Panc1 (cell line): ENCODE measurements at regions not wholly inside any gene's neighbourhood (a gene's known extent, or its start where the extent isn't known, plus 50 kb on each side); places are given as distances from the start of the nearest gene placed in this dataset.
A peak's percentile ranks its signal among the peaks of the same experiment; 100 is the strongest.

ENCODE experiments used
- ATAC-seq: fragments of 200-7000 bp; cut with Tn5 transposase; 2 replicates; pipeline ENCODE4 v1.9.1; 2020; ENCODE audit warnings: mild to moderate bottlenecking, moderate library complexity
- BruUV-seq: library from RNA; stranded (reverse); fragments of 400-500 nt; replicated peaks from 2 replicates; lab custom pipeline; 2021; lab: Mats Ljungman, UMichigan
- CTCF ChIA-PET: fragments of 300-600 bp; sonication (Branson Sonifier 250); formaldehyde crosslinking; loops from one replicate; lab custom pipeline; 2022; ENCODE audit warnings: antibody characterized with exemption; lab: Charles Lee
- POLR2A ChIA-PET: fragments of 300-600 bp; sonication (Branson Sonifier 250); formaldehyde crosslinking; loops from one replicate; lab custom pipeline; 2022; ENCODE audit warnings: antibody characterized with exemption; lab: Charles Lee
- DNase-seq: peaks from one replicate; pipeline ENCODE4 v3.0.0-alpha.2; 2010; ENCODE audit warnings: low read depth, low spot score
- H3K27ac ChIP-seq: 2 replicates; pipeline ENCODE4 v1.5.1; 2011; ENCODE audit warnings: mild to moderate bottlenecking, low read length, inconsistent platforms
- H3K27me3 ChIP-seq: fragments of 200-500 bp; sonication (Bioruptor generic); 2 replicates; pipeline ENCODE4 v1.6.0; 2014; ENCODE audit warnings: low read length, inconsistent platforms; ENCODE audit not compliant: control insufficient read depth, insufficient read depth
- H3K36me3 ChIP-seq: fragments of 200-500 bp; sonication (Bioruptor generic); 2 replicates; pipeline ENCODE4 v1.5.1; 2014; ENCODE audit warnings: inconsistent platforms, mild to moderate bottlenecking, low read length, moderate library complexity; ENCODE audit not compliant: control insufficient read depth, insufficient read depth
- H3K4me1 ChIP-seq: 2 replicates; pipeline ENCODE4 v1.5.1; 2011; ENCODE audit warnings: inconsistent platforms, mild to moderate bottlenecking, low read length, moderate library complexity; ENCODE audit not compliant: control insufficient read depth, insufficient read depth
- H3K4me3 ChIP-seq, 2 experiments: 2 replicates each; pipeline ENCODE4 v1.5.1; 2011 to 2012; ENCODE audit warnings: low read depth in 2 of 2, low read length in 2 of 2, mild to moderate bottlenecking in 2 of 2, inconsistent platforms in 1 of 2, moderate library complexity in 1 of 2
- H3K9me3 ChIP-seq: fragments of 200-500 bp; sonication (Bioruptor generic); 2 replicates; pipeline ENCODE4 v1.5.1; 2014; ENCODE audit warnings: low read depth, mild to moderate bottlenecking, inconsistent platforms, low read length, moderate library complexity; ENCODE audit not compliant: control insufficient read depth, insufficient read depth
- CTCF ChIP-seq: fragments of 450-650 bp; IDR thresholded peaks from 2 replicates; pipeline ENCODE4 v1.5.1; 2017; ENCODE audit warnings: mild to moderate bottlenecking
- POLR2AphosphoS5 ChIP-seq: IDR thresholded peaks from 2 replicates; pipeline ENCODE4 v1.6.1; 2012; ENCODE audit warnings: mild to moderate bottlenecking, low read depth, low read length, moderate library complexity
- REST ChIP-seq, 2 experiments: IDR thresholded peaks; 2 replicates each; pipeline ENCODE4 v1.6.1; 2011 to 2012; ENCODE audit warnings: low read depth in 2 of 2, control low read depth in 1 of 2, low read length in 1 of 2, mild to moderate bottlenecking in 1 of 2, moderate library complexity in 1 of 2; ENCODE audit not compliant: insufficient read depth in 1 of 2
- SIN3A ChIP-seq: IDR thresholded peaks from 2 replicates; pipeline ENCODE4 v1.6.1; 2012; ENCODE audit warnings: low read depth, mild to moderate bottlenecking, low read length, moderate library complexity, borderline replicate concordance; ENCODE audit not compliant: insufficient read depth
- TCF7L2 ChIP-seq: IDR thresholded peaks from 2 replicates; pipeline ENCODE4 v1.6.1; 2011; ENCODE audit warnings: mild to moderate bottlenecking, low read depth, low read length, inconsistent platforms
- in situ Hi-C: cut with HindIII; loops from 2 replicates; pipeline ENCODE4 v1.10.0; 2016; ENCODE audit warnings: low sequenced_read_pairs, low pct_unique_long_range_greater_than_20kb
- intact Hi-C: fragments of 100-400 bp; cut with micrococcal nuclease; formaldehyde crosslinking; loops from one replicate; pipeline ENCODE4 v1.10.0; 2022; ENCODE audit not compliant: unreplicated experiment

GRCh38 chr21:43343992-43344886 lies 82.7 kb downstream of the SIK1 start:
- no TSS peak for BruUV-seq

More at GRCh38 chr21:43343992-43344886, 82.7 kb downstream of the SIK1 start:
- Histone ChIP-seq H3K27ac (peak overlapping the region; percentile 48), H3K4me1 (peaks cover 33% of the 10 kb centered on the region), H3K36me3 (no peaks in the 10 kb centered on the region), H3K9me3 (no peaks in the 10 kb centered on the region), H3K27me3 (no peaks in the 10 kb centered on the region), H3K4me3 (no peak overlapping the region)
- peak; percentile 67 for TF ChIP-seq TCF7L2
- no peak for TF ChIP-seq SIN3A
- no peak for TF ChIP-seq POLR2AphosphoS5
- no peak for TF ChIP-seq CTCF
- TF ChIP-seq REST (IDR thresholded peaks at IDR 0.05; ENCODE audit: insufficient read depth in 1 of 2, low read depth in 2 of 2, low read length in 1 of 2), result no peak
- DNase-seq (no peak), ATAC-seq (peak; percentile 58)
- intact Hi-C loops (no loop called here), in situ Hi-C loops (no loop called here)
- CTCF ChIA-PET, result interaction anchor here (0.6 kb wide), 1 partner anchor 631 kb away, joined by 8 read pairs; no protein-coding TSS in a partner anchor
- POLR2A ChIA-PET, result no interaction called here
